HepG2 (cell line): ENCODE measurements at regions not wholly inside any gene's neighbourhood (a gene's known extent, or its start where the extent isn't known, plus 50 kb on each side); places are given as distances from the start of the nearest gene placed in this dataset.

Experiments used
- ATAC-seq: fragments of 200-7000 bp; cut with Tn5 transposase; 3 replicates; pipeline ENCODE4 v1.9.1; 2020; ENCODE audit warnings: mild to moderate bottlenecking, moderate library complexity
- BruUV-seq: library from RNA; stranded (reverse); fragments of 400-500 nt; replicated peaks from 2 replicates; lab custom pipeline; 2021; lab: Mats Ljungman, UMichigan
- CTCF ChIA-PET: fragments of 300-600 bp; formaldehyde crosslinking; extraction: SDS; loops from one replicate; lab custom pipeline; 2021; ENCODE audit warnings: low total read pairs, inconsistent platforms, low intra/inter-chr PET ratio; lab: Yijun Ruan, JAX
- POLR2A ChIA-PET: fragments of 350-600 bp; sonication (Branson Sonifier 250); formaldehyde crosslinking; loops from one replicate; lab custom pipeline; 2020; ENCODE audit warnings: antibody characterized with exemption, inconsistent platforms; lab: Yijun Ruan, JAX
- DNase-seq: peaks from one replicate; pipeline ENCODE4 v3.0.0-alpha.2; 2015; ENCODE audit warnings: low spot score
- FAIRE-seq: peaks from 3 replicates; lab custom pipeline; 2011; peaks lifted over from hg19 to GRCh38; lab: Jason Lieb, UNC
- H2AFZ ChIP-seq: one replicate; pipeline ENCODE4 v1.6.1; 2011; ENCODE audit warnings: low read length, inconsistent platforms
- H3K27ac ChIP-seq: fragments of 300-600 bp; 3 replicates; pipeline ENCODE4 v1.8.0; 2011; ENCODE audit warnings: mixed run types, mild to moderate bottlenecking, mixed read lengths, low read length, inconsistent platforms; ENCODE audit not compliant: insufficient read depth; ENCODE audit errors: extremely low read length
- H3K27me3 ChIP-seq, 2 experiments: fragments of 200-600 bp in 1 of 2; 2 replicates in 1 of 2; 3 replicates in 1 of 2; pipeline versions ENCODE4 v1.6.0 to v1.8.0; 2011; ENCODE audit warnings: low read length in 2 of 2, mild to moderate bottlenecking in 2 of 2, moderate library complexity in 2 of 2, inconsistent platforms in 1 of 2; ENCODE audit not compliant: insufficient read depth in 2 of 2, control insufficient read depth in 1 of 2
- H3K36me3 ChIP-seq, 2 experiments: fragments of 200-600 bp in 1 of 2; replicated peaks in 1 of 2; 2 replicates in 1 of 2; 3 replicates in 1 of 2; pipeline versions ENCODE4 v1.5.1 to v1.8.0; 2011; ENCODE audit warnings: low read length in 2 of 2, inconsistent platforms in 1 of 2; ENCODE audit not compliant: insufficient read depth in 2 of 2, control insufficient read depth in 1 of 2
- H3K4me1 ChIP-seq: 2 replicates; pipeline ENCODE4 v1.5.1; 2012; ENCODE audit warnings: low read length, inconsistent platforms; ENCODE audit not compliant: insufficient read depth
- H3K4me2 ChIP-seq: 2 replicates; pipeline ENCODE4 v1.6.0; 2011; ENCODE audit warnings: low read depth, low read length, inconsistent platforms
- H3K4me3 ChIP-seq, 3 experiments: fragments of 200-600 bp in 1 of 3; sonication (generic), shearing (Covaris generic) in 1 of 3; replicated peaks in 1 of 3; 2 replicates each; pipeline ENCODE4 v1.5.1; 2011 to 2016; ENCODE audit warnings: low read length in 3 of 3, inconsistent platforms in 2 of 3, low read depth in 2 of 3, mild to moderate bottlenecking in 2 of 3, control low read depth in 1 of 3, mixed read lengths in 1 of 3; ENCODE audit not compliant: insufficient read depth in 1 of 3
- H3K79me2 ChIP-seq: one replicate; pipeline ENCODE4 v1.6.1; 2011; ENCODE audit warnings: low read length, inconsistent platforms; ENCODE audit not compliant: insufficient read depth
- H3K9ac ChIP-seq: 2 replicates; pipeline ENCODE4 v1.6.0; 2011; ENCODE audit warnings: mild to moderate bottlenecking, low read depth, low read length, inconsistent platforms; ENCODE audit not compliant: insufficient read depth
- H3K9me3 ChIP-seq: 2 replicates; pipeline ENCODE4 v1.5.1; 2012; ENCODE audit warnings: mild to moderate bottlenecking, low read length
- H4K20me1 ChIP-seq: 2 replicates; pipeline ENCODE4 v1.6.0; 2011; ENCODE audit warnings: inconsistent platforms, mild to moderate bottlenecking, low read length, moderate library complexity; ENCODE audit not compliant: insufficient read depth
- ELF3 ChIP-seq: IDR thresholded peaks from 2 replicates; pipeline ENCODE4 v1.6.1; 2016; ENCODE audit warnings: missing genetic modification reagents, missing compliant biosample characterization
- HDAC1 ChIP-seq: sonication (generic); formaldehyde crosslinking; IDR thresholded peaks from 2 replicates; pipeline ENCODE4 v1.5.1; 2020; ENCODE audit warnings: mild to moderate bottlenecking, missing genetic modification reagents
- NFATC3 ChIP-seq: sonication (generic); formaldehyde crosslinking; IDR thresholded peaks from 2 replicates; pipeline ENCODE4 v1.5.1; 2020; ENCODE audit warnings: mild to moderate bottlenecking, missing genetic modification reagents
- STAG1 ChIP-seq: sonication (generic); formaldehyde crosslinking; IDR thresholded peaks from 2 replicates; pipeline ENCODE4 v1.4.0; 2020; ENCODE audit warnings: missing genetic modification reagents
- TAF15 ChIP-seq: fragments of 200-400 bp; formaldehyde crosslinking; IDR thresholded peaks from one replicate; pipeline ENCODE4 v1.6.1; 2018; ENCODE audit warnings: mild to moderate bottlenecking, low read depth, low read length; ENCODE audit not compliant: poor library complexity, severe bottlenecking
- ZNF350 ChIP-seq: sonication (generic); formaldehyde crosslinking; IDR thresholded peaks from 2 replicates; pipeline ENCODE4 v1.4.0; 2020; ENCODE audit warnings: mild to moderate bottlenecking, low read depth, missing genetic modification reagents, borderline replicate concordance
- WGBS: methylation state at CpG from one replicate; pipeline ENCODE4 v1.1.6; 2017; ENCODE audit warnings: low lambda C conversion rate; 5-methylcytosine and 5-hydroxymethylcytosine counted together
- in situ Hi-C: cut with HindIII; loops from 2 replicates; pipeline ENCODE4 v1.10.0; 2017; ENCODE audit warnings: low pct_unique_long_range_greater_than_20kb; ENCODE audit not compliant: extremely low pct_ligation_motif_present
- intact Hi-C: fragments of 100-400 bp; cut with micrococcal nuclease; formaldehyde crosslinking; loops from one replicate; pipeline ENCODE4 v1.10.0; 2022; ENCODE audit not compliant: unreplicated experiment
- TF ChIP-seq, protein P1 (sequence below): sonication (generic); formaldehyde crosslinking; IDR thresholded peaks from 2 replicates; pipeline ENCODE4 v1.9.0; 2021; ENCODE audit warnings: missing genetic modification reagents, borderline replicate concordance
- TF ChIP-seq, protein P2 (sequence below): sonication (generic); formaldehyde crosslinking; IDR thresholded peaks from 2 replicates; pipeline ENCODE4 v1.5.0; 2020; ENCODE audit warnings: mild to moderate bottlenecking, missing genetic modification reagents, moderate library complexity
- TF ChIP-seq, protein P3 (sequence below): sonication (generic); formaldehyde crosslinking; IDR thresholded peaks from 2 replicates; pipeline ENCODE4 v1.8.0; 2023; ENCODE audit warnings: mild to moderate bottlenecking, missing genetic modification reagents

DNA sequence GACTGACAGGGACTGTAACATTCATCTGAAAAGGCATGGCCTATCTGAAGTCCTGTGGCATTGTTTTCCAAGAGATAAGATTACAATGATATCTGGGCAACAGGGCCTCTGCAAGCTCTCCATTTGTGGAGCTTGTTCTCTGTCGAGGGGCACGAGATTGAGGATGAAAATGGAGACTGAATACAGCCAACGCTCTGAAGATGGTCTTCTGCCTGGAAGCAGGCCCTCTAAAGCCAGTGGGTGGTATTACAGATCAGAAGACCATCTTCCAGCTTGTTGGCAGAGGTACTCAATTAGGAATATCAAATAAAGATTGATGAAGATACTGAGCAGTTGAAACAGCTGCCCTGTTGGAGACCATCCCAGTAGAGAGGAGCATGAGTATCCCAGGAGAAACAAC is 288.2 kb downstream of the CENPW start:
- no peak overlapping the region for H3K27ac ChIP-seq
- intact Hi-C loops (loop anchor here (1.0 kb wide), 1 partner anchor 268 kb away; no protein-coding TSS in a partner anchor), in situ Hi-C loops (no loop called here)
- peak; percentile 63 for ATAC-seq
- 2% methylated on average over 3 of the region's 3 CpGs for WGBS
- FAIRE-seq = no peak
- H3K4me1 ChIP-seq = no peaks in the 10 kb centered on the region
- H3K27me3 ChIP-seq = no peaks in the 10 kb centered on the region
- DNase-seq = no peak
- no peak overlapping the region for H3K9ac ChIP-seq
- H3K4me3 ChIP-seq = no peak overlapping the region
- H4K20me1 ChIP-seq = no peaks in the 10 kb centered on the region; the same call in 1 of the 2 replicates
- no peaks in the 10 kb centered on the region for H3K36me3 ChIP-seq
- ChIA-PET CTCF (no interaction called here), POLR2A (no interaction called here)
- no peak overlapping the region for H3K4me2 ChIP-seq
- no peak overlapping the region for H2AFZ ChIP-seq
- no peaks in the 10 kb centered on the region for H3K9me3 ChIP-seq
- no TSS peak for BruUV-seq
- H3K79me2 ChIP-seq = no peaks in the 10 kb centered on the region
- TF ChIP-seq, protein P1, sequence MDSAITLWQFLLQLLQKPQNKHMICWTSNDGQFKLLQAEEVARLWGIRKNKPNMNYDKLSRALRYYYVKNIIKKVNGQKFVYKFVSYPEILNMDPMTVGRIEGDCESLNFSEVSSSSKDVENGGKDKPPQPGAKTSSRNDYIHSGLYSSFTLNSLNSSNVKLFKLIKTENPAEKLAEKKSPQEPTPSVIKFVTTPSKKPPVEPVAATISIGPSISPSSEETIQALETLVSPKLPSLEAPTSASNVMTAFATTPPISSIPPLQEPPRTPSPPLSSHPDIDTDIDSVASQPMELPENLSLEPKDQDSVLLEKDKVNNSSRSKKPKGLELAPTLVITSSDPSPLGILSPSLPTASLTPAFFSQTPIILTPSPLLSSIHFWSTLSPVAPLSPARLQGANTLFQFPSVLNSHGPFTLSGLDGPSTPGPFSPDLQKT (CRISPR knock-in tag) = no peak
- TF ChIP-seq TAF15 = no peak
- no peak for TF ChIP-seq HDAC1 (CRISPR knock-in tag)
- TF ChIP-seq ELF3 = no peak
- peak; percentile 20; the same call in 1 of the 2 replicates for TF ChIP-seq STAG1 (CRISPR knock-in tag)
- no peak for TF ChIP-seq NFATC3 (CRISPR knock-in tag)
- TF ChIP-seq, protein P2, sequence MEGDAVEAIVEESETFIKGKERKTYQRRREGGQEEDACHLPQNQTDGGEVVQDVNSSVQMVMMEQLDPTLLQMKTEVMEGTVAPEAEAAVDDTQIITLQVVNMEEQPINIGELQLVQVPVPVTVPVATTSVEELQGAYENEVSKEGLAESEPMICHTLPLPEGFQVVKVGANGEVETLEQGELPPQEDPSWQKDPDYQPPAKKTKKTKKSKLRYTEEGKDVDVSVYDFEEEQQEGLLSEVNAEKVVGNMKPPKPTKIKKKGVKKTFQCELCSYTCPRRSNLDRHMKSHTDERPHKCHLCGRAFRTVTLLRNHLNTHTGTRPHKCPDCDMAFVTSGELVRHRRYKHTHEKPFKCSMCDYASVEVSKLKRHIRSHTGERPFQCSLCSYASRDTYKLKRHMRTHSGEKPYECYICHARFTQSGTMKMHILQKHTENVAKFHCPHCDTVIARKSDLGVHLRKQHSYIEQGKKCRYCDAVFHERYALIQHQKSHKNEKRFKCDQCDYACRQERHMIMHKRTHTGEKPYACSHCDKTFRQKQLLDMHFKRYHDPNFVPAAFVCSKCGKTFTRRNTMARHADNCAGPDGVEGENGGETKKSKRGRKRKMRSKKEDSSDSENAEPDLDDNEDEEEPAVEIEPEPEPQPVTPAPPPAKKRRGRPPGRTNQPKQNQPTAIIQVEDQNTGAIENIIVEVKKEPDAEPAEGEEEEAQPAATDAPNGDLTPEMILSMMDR (CRISPR knock-in tag) = peak; percentile 33; the same call in 1 of the 2 replicates
- TF ChIP-seq ZNF350 (CRISPR knock-in tag) = no peak
- TF ChIP-seq, protein P3, sequence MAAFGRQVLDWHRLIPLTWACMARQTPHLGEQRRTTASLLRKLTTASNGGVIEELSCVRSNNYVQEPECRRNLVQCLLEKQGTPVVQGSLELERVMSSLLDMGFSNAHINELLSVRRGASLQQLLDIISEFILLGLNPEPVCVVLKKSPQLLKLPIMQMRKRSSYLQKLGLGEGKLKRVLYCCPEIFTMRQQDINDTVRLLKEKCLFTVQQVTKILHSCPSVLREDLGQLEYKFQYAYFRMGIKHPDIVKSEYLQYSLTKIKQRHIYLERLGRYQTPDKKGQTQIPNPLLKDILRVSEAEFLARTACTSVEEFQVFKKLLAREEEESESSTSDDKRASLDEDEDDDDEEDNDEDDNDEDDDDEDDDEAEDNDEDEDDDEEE (CRISPR knock-in tag) = no peak
